Ovary (tissue), 7 donors: ENCODE measurements at regions not wholly inside any gene's neighbourhood (a gene's known extent, or its start where the extent isn't known, plus 50 kb on each side); places are given as distances from the start of the nearest gene placed in this dataset.

ENCODE experiments used
- DNase-seq, 5 donors: peaks; one replicate each; pipeline ENCODE4 v3.0.0-alpha.2; 2019 to 2020
- H3K27ac ChIP-seq, 2 donors: fragments of 200-600 bp; one replicate each; pipeline versions ENCODE4 v1.5.1 to v1.8.0; 2019 to 2022
- H3K27me3 ChIP-seq: fragments of 200-600 bp; one replicate; pipeline ENCODE4 v1.8.0; 2022
- H3K36me3 ChIP-seq: fragments of 200-600 bp; sonication (generic); one replicate; pipeline ENCODE4 v1.5.1; 2019
- H3K4me1 ChIP-seq: one replicate; pipeline ENCODE4 v1.8.1; 2013; ENCODE audit warnings: mild to moderate bottlenecking, moderate library complexity; ENCODE audit not compliant: insufficient read depth
- H3K4me3 ChIP-seq: fragments of 200-600 bp; sonication (generic); one replicate; pipeline ENCODE4 v1.5.1; 2017
- H3K9me3 ChIP-seq, 2 donors: fragments of 200-600 bp in 1 of 2; sonication (generic) in 1 of 2; one replicate each; pipeline versions ENCODE4 v1.5.1 to v1.8.1; 2013 to 2019; ENCODE audit warnings: mild to moderate bottlenecking in 1 of 2, moderate library complexity in 1 of 2
- CTCF ChIP-seq, 3 donors: fragments of 450-650 bp in 2 of 3; fragments of 200-600 bp in 1 of 3; IDR thresholded peaks; one replicate each; pipeline versions ENCODE4 v1.5.1 to v1.8.0; 2016 to 2022; ENCODE audit warnings: antibody characterized with exemption in 3 of 3, mild to moderate bottlenecking in 1 of 3
- EP300 ChIP-seq: sonication (generic); formaldehyde crosslinking; IDR thresholded peaks from one replicate; pipeline ENCODE4 v1.6.1; 2017; ENCODE audit warnings: antibody characterized with exemption
- POLR2A ChIP-seq: fragments of 450-650 bp; IDR thresholded peaks from one replicate; pipeline ENCODE4 v1.6.1; 2017; ENCODE audit warnings: antibody characterized with exemption, mild to moderate bottlenecking, moderate library complexity
- WGBS, 3 donors: extraction: QIAGEN DNeasy Blood & Tissue Kit in 1 of 3; methylation state at CpG; one replicate each; pipeline versions ENCODE4 v1.1.5 to v1.1.7; 2013 to 2017; 5-methylcytosine and 5-hydroxymethylcytosine counted together
- intact Hi-C, 4 donors: fragments of 100-400 bp; cut with DNase I; formaldehyde crosslinking; loops; one replicate each; pipeline versions ENCODE4 v1.11.0 to v1.15.1; 2022 to 2023
- donor health status: DM: no; HTN: no; CAD: no; lungs with moderate emphysema.
- donor health status: DM: no; HTN: no; CAD: no.
- donor health status: Bipolar disorder and iron deficiency.
- donor health status: DM: no; HTN: no; CAD: no.
- donor health status: DM: yes; HTN: yes; CAD: no.

- no peak for TF ChIP-seq POLR2A
- no peak for TF ChIP-seq EP300
- no peak for TF ChIP-seq CTCF (IDR thresholded peaks at IDR 0.05)
- H3K27ac ChIP-seq: no peak overlapping the region
These were observed 152.3 kb upstream of the GPR26 start for GRCh38 chr10:123513870-123514269.

GRCh38 chr10:123514996-123515395 lies 151.2 kb upstream of the GPR26 start:
- WGBS, 3 donors: 82 to 86% (median 84%) methylated on average over 8 of the region's 8 CpGs
- TF ChIP-seq POLR2A (no peak), EP300 (no peak), CTCF (IDR thresholded peaks at IDR 0.05) (no peak)
- H3K4me3 ChIP-seq: no peak overlapping the region
- no peaks in the 10 kb centered on the region for H3K4me1 ChIP-seq
- no peak for DNase-seq
- no peaks in the 10 kb centered on the region for H3K9me3 ChIP-seq
- H3K36me3 ChIP-seq: no peaks in the 10 kb centered on the region
- no peak overlapping the region for H3K27ac ChIP-seq
- no peaks in the 10 kb centered on the region for H3K27me3 ChIP-seq
- intact Hi-C loops: no loop called here

More at GRCh38 chr10:123513870-123514269, 152.3 kb upstream of the GPR26 start:
- Histone ChIP-seq H3K4me1 (no peaks in the 10 kb centered on the region), H3K9me3 (no peaks in the 10 kb centered on the region), H3K36me3 (no peaks in the 10 kb centered on the region), H3K4me3 (no peak overlapping the region), H3K27me3 (no peaks in the 10 kb centered on the region)
- no peak for DNase-seq
- intact Hi-C loops: no loop called here
- WGBS, 3 donors: 12 to 18% (median 14%) methylated on average over 10 of the region's 10 CpGs

- TF ChIP-seq POLR2A (no peak), CTCF (IDR thresholded peaks at IDR 0.05) (no peak), EP300 (no peak)
- no peak for DNase-seq
- 79 to 91% (median 90%) methylated on average over 6 of the region's 6 CpGs for WGBS, 3 donors
- H3K9me3 ChIP-seq: no peaks in the 10 kb centered on the region
- no peaks in the 10 kb centered on the region for H3K27me3 ChIP-seq
- H3K4me1 ChIP-seq: no peaks in the 10 kb centered on the region
- no peaks in the 10 kb centered on the region for H3K36me3 ChIP-seq
- no peak overlapping the region for H3K4me3 ChIP-seq
- intact Hi-C loops: no loop called here
- H3K27ac ChIP-seq: no peak overlapping the region
These were observed 150.5 kb upstream of the GPR26 start for GRCh38 chr10:123515661-123516060.

GRCh38 chr10:123516291-123516690 lies 149.9 kb upstream of the GPR26 start:
- DNase-seq: no peak
- Histone ChIP-seq H3K27ac (no peak overlapping the region), H3K9me3 (no peaks in the 10 kb centered on the region), H3K4me1 (no peaks in the 10 kb centered on the region), H3K36me3 (no peaks in the 10 kb centered on the region), H3K4me3 (no peak overlapping the region), H3K27me3 (no peaks in the 10 kb centered on the region)
- intact Hi-C loops: no loop called here
- 48 to 80% (median 63%) methylated on average over 1 of the region's 1 CpG for WGBS, 3 donors
- no peak for TF ChIP-seq CTCF (IDR thresholded peaks at IDR 0.05)
- no peak for TF ChIP-seq POLR2A
- no peak for TF ChIP-seq EP300

DNA sequence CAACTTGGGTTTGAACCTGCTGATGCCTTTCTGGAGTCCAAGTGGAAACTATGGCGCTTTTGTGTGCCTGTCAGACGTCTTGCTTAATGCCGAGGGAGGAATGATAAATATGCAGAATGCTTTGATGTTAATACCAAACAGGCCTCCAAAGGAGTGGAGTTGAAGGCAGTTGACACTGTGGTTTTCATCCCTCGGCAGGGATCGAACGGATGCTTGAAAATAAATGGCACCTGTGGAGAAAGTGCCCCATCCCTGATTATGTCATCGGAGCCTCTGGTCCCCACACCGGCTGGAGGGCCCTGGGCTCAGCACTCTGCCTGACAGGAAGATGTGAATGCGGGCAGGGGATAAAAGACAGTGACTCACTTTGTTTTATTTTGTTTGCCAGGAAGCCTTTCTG lies 148.7 kb upstream of the GPR26 start:
- 27 to 33% (median 30%) methylated on average over 9 of the region's 9 CpGs for WGBS, 3 donors
- no peaks in the 10 kb centered on the region for H3K36me3 ChIP-seq
- TF ChIP-seq POLR2A (no peak), CTCF (IDR thresholded peaks at IDR 0.05) (no peak), EP300 (no peak)
- H3K4me3 ChIP-seq: no peak overlapping the region
- no peak for DNase-seq
- no peaks in the 10 kb centered on the region for H3K9me3 ChIP-seq
- H3K27ac ChIP-seq: no peak overlapping the region
- no peaks in the 10 kb centered on the region for H3K27me3 ChIP-seq
- intact Hi-C loops: no loop called here
- no peaks in the 10 kb centered on the region for H3K4me1 ChIP-seq
